ENCODE measurements at regions not wholly inside any gene's neighbourhood (a gene's known extent, or its start where the extent isn't known, plus 50 kb on each side); places are given as distances from the start of the nearest gene placed in this dataset.
"Not testable (repeated sequence)": the region's sequence is repeated elsewhere in the genome, so short reads cannot be mapped to it uniquely, and the experiment has no call there.

DNA sequence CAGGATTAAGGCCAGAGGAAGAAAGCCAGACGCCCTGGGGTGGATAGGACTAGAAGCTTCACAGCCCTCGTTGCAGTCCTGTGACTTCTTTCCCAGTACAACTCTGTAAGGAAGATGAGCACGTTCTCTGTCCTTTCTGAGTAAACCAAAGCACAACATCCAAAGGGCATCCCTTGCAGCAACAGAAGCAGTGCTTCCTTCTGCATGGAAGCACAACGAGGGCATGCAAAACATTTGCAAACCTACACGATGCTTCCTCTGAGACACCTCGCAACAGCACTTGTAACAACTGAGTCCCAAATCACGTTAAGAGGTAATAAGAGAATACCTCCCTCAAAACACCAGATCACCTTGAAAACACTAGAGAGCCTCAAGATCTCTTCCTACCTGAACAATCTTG is 335.7 kb upstream of the RASGEF1B start:
- FAIRE-seq = no peak

DNA sequence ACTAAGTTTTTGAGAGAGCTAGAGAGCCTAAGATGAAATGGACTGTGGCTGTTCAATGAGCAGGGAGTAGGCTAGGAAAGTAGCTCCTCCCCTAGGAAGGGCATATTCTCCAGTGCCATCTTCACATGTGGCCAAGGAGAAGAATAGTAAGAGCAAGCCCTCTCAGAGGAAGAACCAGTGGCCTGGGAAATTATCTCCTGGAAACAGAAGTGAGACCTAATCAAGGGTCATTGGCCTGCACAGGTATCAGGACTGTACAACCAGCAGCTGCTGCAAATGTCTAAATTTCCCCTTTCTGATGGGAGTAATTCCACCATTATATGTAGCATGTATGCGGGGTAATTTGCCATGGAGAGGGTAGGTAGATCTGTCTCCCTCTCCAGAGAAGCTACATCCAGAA is 334.8 kb upstream of the RASGEF1B start:
- FAIRE-seq = no peak

DNA sequence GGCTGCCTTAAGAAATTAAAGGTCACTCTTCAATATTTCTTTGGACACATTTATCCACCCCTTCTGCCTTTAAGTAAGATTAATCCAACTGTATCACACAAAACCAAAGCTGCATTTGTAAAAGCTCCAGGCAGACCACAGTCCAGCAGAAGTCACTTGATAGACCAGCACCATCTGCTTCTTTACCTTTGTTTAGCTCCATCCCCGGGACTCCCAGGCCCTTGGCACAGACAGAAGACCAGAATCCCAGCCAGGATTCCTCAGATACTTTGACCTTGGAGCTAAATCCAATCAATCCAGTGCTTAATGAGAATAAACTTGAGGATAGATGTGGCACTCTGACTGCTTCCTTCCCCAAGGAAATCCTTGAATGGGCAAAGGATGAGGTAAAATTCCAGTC is 333.1 kb upstream of the RASGEF1B start:
- no peak for FAIRE-seq

- no peak for FAIRE-seq
These were observed 330.7 kb upstream of the RASGEF1B start for GRCh38 chr4:81802285-81802846.

DNA sequence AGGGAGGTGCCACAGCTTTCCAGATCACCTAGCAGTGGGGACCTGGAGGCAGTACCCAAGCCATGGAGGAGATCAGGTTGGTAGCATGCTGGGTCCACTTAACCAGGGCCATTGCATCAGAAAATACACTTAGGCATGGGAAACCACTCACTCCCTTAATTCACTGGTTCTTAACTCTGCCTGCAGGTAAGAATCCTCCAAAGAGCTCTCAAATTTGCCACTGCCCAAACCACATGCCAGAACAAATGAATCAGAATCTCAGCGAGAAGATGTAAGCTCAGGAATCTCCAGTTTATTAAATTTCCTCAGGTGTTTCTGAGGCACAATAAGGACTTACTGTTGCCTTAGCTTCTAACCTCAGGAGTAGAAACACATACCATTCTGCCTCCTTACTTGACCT is 327.7 kb upstream of the RASGEF1B start:
- FAIRE-seq = no peak

GRCh38 chr4:81796790-81797528 is 325.3 kb upstream of the RASGEF1B start:
- FAIRE-seq = no peak

DNA sequence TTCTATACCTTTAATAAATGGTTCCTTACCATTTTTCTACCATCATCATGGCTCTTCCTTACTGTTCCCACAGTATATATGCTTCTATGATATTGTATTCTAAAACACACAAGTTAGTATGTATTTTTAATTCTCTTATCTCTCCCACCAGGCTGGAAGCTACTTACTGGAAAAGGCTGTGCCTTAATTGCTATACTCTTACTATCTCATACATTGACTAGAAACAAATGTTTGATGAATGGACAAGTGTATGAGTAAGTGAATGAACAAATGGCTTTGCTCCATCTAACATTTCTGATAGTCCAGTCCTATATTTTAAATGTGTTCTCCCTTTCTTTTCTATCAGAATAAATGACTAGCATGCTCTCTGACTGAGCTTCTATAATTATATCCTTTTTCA is 320.8 kb upstream of the RASGEF1B start:
- no peak for FAIRE-seq

DNA sequence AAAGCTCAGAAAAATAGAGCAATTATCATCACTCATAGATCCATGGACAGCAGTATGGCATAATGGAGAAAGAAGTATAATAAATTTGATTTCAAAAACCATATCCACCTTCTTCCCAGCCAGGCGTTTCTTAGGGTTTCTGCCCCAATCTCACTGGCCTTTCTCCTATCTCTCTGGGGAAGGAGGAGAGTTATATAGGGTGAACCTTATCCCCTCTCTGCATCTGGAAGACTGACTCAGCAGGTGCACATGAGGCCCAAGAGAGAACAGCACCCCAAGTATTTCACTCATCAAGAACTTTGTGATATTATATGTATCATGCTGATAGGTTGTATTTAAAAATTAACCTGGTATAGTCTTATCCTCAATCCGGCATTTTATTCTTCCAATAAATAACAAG is 318.8 kb upstream of the RASGEF1B start:
- no peak for FAIRE-seq

GRCh38 chr4:81789741-81790399 is 318.2 kb upstream of the RASGEF1B start:
- FAIRE-seq = no peak

DNA sequence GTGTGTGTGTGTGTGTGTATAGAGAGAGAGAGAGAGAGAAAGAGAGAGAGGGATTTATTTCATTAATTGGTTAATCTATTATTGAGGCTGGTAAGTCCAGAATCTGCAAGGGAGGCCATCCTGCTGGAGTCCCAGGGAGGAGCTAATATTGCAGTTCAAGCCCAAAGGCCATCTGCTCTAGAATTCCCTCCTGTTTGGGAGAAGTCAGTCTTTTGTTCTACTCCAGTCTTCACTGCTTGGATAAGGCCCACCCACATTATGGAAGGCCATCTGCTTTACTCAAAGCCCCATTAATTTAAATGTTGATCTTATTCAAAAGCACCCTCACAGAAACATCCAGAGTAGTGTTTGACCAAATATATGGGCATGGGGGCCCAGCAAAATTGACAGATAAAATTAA is 317.5 kb upstream of the RASGEF1B start:
- no peak for FAIRE-seq

DNA sequence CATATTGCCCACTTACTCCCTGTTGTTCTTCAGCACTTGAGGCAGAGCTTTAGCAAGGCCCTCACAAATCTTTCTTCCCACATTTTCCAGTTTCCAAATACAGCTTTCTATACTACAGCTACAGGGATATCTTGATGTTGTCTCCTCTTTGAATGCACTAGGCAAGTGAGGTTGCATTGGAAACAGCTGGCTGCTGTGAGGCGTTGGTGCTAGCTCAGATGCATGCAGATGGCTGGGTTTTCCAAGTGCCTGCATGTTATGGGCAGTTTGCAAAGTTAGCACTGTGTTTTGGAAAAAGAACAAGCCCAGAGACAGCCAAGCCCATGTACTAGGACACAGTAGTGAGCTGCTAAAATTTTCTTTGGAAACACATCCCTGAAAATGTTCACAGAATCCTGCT is 315.1 kb upstream of the RASGEF1B start:
- no peak for FAIRE-seq

DNA sequence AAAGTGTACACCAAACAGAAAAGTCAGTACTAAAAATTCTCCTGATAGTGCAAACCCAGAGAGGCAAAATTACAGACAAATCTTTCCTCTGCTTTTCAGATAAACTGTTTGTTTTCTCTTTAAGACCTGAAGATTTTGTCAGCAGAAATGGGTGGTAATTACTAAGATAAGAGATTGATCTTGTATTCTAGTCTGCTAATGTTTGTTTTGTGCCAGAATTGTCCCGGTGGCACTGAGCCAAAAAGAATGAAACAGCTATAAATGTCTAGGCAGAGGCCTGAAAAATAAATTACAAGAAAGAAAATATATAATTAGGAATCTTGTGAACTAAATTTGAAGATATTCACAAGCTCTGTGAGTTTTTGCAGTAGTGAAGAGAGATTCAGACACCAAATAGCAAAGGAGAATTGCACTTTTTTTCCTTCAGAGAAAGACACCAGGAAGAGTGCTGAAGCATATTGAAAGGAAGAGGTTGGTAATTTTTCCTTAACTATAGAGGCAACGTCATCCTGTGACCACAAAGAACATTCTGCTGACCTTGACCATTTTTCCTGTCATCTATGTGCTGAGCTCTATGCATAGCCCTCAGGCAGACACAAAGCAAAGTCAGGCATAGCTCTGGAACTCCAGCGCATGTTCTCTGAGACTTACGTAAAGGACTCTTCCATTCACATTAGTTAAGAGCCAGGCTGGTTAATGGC is 314.5 kb upstream of the RASGEF1B start:
- no peak for FAIRE-seq

- FAIRE-seq = no peak
These were observed 313.6 kb upstream of the RASGEF1B start for GRCh38 chr4:81785338-81785737.

DNA sequence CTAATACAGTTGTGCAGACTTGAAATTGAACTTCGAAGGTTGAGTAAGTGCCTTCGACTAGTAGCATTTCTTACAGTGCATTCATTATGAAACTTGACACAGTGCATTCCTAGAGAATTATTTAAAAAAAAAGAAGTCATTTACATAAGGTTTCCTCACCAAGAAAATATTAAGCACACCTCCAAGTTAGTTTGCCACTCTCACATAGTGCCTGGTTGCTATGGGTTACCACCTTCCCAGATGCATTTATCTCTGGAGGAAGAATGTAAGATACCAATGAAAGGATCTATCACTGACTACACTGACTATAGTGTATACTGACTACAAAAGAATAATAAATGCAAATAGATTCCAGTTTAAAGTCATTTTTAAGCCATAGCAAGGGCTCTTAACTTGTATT is 311.9 kb upstream of the RASGEF1B start:
- no peak for FAIRE-seq

DNA sequence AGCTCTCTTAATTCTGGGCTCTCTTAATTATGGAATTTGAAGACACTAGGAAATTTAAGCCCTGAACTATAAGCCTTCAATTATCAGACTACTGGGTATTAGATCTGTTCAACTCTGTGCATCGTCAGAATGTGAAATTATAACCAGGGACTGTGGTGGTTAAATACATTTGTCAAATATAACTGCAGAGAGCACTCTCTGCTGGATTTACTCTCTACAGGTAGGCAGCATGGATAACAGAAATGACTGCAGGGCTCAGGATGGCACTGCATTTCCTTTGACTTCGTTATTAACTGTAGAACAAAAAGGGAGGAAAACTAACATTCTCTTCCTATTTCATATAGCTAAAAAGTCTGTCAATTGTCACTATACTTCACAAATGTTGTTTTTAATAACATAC is 310.1 kb upstream of the RASGEF1B start:
- FAIRE-seq = no peak

DNA sequence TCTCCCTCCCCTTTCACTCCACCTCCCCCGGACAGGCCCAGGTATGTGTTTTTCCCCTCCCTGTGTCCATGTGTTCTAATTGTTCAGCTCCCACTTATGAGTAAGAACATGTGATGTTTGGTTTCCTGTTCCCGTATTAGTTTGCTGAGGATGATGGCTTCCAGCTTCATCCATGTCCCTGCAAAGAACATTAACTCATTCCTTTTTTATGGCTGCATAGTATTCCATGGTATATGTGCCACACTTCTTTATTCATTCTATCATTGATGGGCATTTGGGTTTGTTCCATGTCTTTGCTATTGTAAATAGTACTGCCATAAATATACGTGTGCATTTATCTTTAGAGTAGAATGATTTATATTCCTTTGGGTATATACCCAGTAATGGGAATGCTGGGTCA is 306.0 kb upstream of the RASGEF1B start:
- not testable (repeated sequence) for FAIRE-seq

DNA sequence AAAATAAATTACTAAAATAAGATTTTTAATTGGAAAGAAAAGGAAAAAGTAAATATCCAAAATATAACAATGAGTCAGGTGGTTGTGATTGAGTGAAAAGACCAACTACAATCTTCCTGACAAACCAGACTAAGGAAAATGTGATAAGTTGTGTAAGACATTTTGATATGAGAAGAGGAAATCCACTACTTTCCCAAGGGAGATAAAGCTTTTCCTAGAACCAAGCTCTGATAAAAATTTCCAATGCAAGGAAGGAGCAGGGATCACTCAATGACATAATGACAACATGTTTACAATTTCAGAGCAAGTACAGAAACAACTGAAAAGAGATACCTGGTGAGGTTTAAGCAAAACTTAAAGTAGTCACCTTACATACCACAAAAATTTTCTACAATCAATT is 305.1 kb upstream of the RASGEF1B start:
- no peak for FAIRE-seq

GRCh38 chr4:81773557-81773956 is 301.9 kb upstream of the RASGEF1B start:
- no peak for FAIRE-seq

- FAIRE-seq = no peak
These were observed 300.0 kb upstream of the RASGEF1B start for GRCh38 chr4:81771721-81772120.

- FAIRE-seq = no peak
These were observed 297.5 kb upstream of the RASGEF1B start for GRCh38 chr4:81769244-81769643.

GRCh38 chr4:81758574-81759264 is 287.0 kb upstream of the RASGEF1B start:
- no peak for FAIRE-seq

DNA sequence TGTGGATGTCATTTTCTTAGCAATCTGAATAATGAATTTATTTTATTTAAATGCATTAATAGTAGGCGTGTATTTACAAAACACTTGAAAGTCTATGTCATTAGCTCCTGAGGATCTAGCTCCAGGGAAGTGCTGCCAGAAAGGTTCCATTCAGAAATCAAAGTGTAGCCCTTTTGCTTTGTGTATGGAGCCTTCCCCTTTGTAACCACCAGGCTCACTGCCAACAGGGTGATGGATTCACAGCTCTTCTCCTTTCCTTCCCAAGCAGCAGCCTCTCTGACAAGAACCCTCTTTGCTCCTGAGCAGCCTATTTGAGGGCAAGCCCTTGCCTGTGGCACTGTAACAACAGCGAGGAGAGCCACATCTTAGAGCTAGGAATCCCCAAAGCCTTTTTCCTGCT is 286.0 kb upstream of the RASGEF1B start:
- FAIRE-seq = no peak

GRCh38 chr4:81756973-81757372 is 285.3 kb upstream of the RASGEF1B start:
- no peak for FAIRE-seq

Data from endometrium (tissue), 2 donors.